ENCODE measurements at regions not wholly inside any gene's neighbourhood (a gene's known extent, or its start where the extent isn't known, plus 50 kb on each side); places are given as distances from the start of the nearest gene placed in this dataset.

GRCh38 chr13:72023895-72024294, 156.9 kb upstream of the DACH1 start:
- Histone ChIP-seq H3K36me3 (ENCODE audit: low read length) (no peaks in the 10 kb centered on the region), H3K9me3 (ENCODE audit: insufficient read depth, low read length) (no peaks in the 10 kb centered on the region), H3K4me3 (ENCODE audit: insufficient read depth, low read length, poor library complexity, severe bottlenecking) (no peak overlapping the region), H3K4me2 (ENCODE audit: low read depth, low read length, poor library complexity, severe bottlenecking) (no peak overlapping the region), H3K9me2 (replicated peaks; ENCODE audit: insufficient read depth, low read length) (no peaks in the 10 kb centered on the region; the same call in 1 of the 2 replicates), H3K79me2 (ENCODE audit: insufficient read depth, low read length) (no peaks in the 10 kb centered on the region), H3F3A (ENCODE audit: insufficient read depth) (no peaks in the 10 kb centered on the region), H4K20me1 (ENCODE audit: low read depth, low read length) (no peaks in the 10 kb centered on the region), H3K27ac (ENCODE audit: low read depth, low read length) (no peak overlapping the region), H3K9ac (ENCODE audit: low read length) (no peak overlapping the region), H3K27me3 (ENCODE audit: low read length) (no peaks in the 10 kb centered on the region), H2AFZ (ENCODE audit: low read depth, low read length, severe bottlenecking) (no peak overlapping the region)
- TF ChIP-seq EZH2phosphoT487 (conservative IDR thresholded peaks at IDR 0.05; ENCODE audit: low read length), result no peak
- no peak for TF ChIP-seq CTCF (IDR thresholded peaks at IDR 0.05; ENCODE audit: insufficient read depth, low read length, poor library complexity, severe bottlenecking)

GRCh38 chr13:72005455-72005854, 138.5 kb upstream of the DACH1 start:
- Histone ChIP-seq H3K36me3 (ENCODE audit: low read length) (no peaks in the 10 kb centered on the region), H2AFZ (ENCODE audit: low read depth, low read length, severe bottlenecking) (no peak overlapping the region), H3K27ac (ENCODE audit: low read depth, low read length) (no peak overlapping the region), H3K27me3 (ENCODE audit: low read length) (no peaks in the 10 kb centered on the region), H4K20me1 (ENCODE audit: low read depth, low read length) (no peaks in the 10 kb centered on the region), H3F3A (ENCODE audit: insufficient read depth) (no peaks in the 10 kb centered on the region), H3K9ac (ENCODE audit: low read length) (no peak overlapping the region), H3K4me3 (ENCODE audit: insufficient read depth, low read length, poor library complexity, severe bottlenecking) (no peak overlapping the region), H3K9me3 (ENCODE audit: insufficient read depth, low read length) (no peaks in the 10 kb centered on the region), H3K4me2 (ENCODE audit: low read depth, low read length, poor library complexity, severe bottlenecking) (no peak overlapping the region), H3K79me2 (ENCODE audit: insufficient read depth, low read length) (no peaks in the 10 kb centered on the region), H3K9me2 (replicated peaks; ENCODE audit: insufficient read depth, low read length) (no peaks in the 10 kb centered on the region)
- TF ChIP-seq EZH2phosphoT487 (conservative IDR thresholded peaks at IDR 0.05; ENCODE audit: low read length), result no peak
- TF ChIP-seq CTCF (IDR thresholded peaks at IDR 0.05; ENCODE audit: insufficient read depth, low read length, poor library complexity, severe bottlenecking), result no peak

DNA sequence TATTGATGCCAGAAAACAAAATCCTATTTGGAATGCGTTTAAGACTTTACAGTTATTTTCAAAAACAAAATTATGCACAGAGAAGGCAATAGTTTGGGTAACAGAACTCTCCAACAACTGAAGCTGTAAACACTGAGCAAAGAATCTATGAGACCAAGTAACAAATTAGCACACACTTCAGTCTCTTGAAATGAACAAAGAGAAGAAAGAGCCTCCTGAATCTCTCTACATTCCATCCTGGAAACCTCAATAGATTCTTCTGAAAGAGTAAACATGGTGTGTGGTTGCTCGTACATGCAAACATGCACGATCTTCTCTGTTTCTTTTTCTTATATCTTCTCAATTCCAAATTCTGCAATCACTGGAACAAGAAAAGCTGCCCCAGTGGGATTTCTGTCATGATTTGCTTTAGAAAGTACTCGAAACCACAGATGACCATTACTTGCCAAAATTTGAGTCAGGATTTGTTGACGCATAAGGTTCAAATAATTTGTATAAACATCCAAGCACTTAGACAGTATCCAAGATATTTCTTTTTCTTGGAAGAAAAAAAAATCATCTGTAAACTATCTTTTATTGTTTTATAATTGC, 137.9 kb upstream of the DACH1 start:
- H3K9me2 ChIP-seq (replicated peaks; ENCODE audit: insufficient read depth, low read length), result no peaks in the 10 kb centered on the region
- no peaks in the 10 kb centered on the region for H3F3A ChIP-seq (ENCODE audit: insufficient read depth)
- H3K36me3 ChIP-seq (ENCODE audit: low read length), result no peaks in the 10 kb centered on the region
- H2AFZ ChIP-seq (ENCODE audit: low read depth, low read length, severe bottlenecking), result no peak overlapping the region
- no peaks in the 10 kb centered on the region for H3K9me3 ChIP-seq (ENCODE audit: insufficient read depth, low read length)
- H4K20me1 ChIP-seq (ENCODE audit: low read depth, low read length), result no peaks in the 10 kb centered on the region
- TF ChIP-seq EZH2phosphoT487 (conservative IDR thresholded peaks at IDR 0.05; ENCODE audit: low read length) (no peak), CTCF (IDR thresholded peaks at IDR 0.05; ENCODE audit: insufficient read depth, low read length, poor library complexity, severe bottlenecking) (no peak)
- H3K79me2 ChIP-seq (ENCODE audit: insufficient read depth, low read length), result no peaks in the 10 kb centered on the region
- no peak overlapping the region for H3K9ac ChIP-seq (ENCODE audit: low read length)
- H3K4me3 ChIP-seq (ENCODE audit: insufficient read depth, low read length, poor library complexity, severe bottlenecking), result no peak overlapping the region
- H3K27me3 ChIP-seq (ENCODE audit: low read length), result no peaks in the 10 kb centered on the region
- H3K4me2 ChIP-seq (ENCODE audit: low read depth, low read length, poor library complexity, severe bottlenecking), result no peak overlapping the region
- H3K27ac ChIP-seq (ENCODE audit: low read depth, low read length), result no peak overlapping the region

All from SU-DHL-6 (cell line).